ENCODE measurements at regions not wholly inside any gene's neighbourhood (a gene's known extent, or its start where the extent isn't known, plus 50 kb on each side); places are given as distances from the start of the nearest gene placed in this dataset.
"Not testable (repeated sequence)": the region's sequence is repeated elsewhere in the genome, so short reads cannot be mapped to it uniquely, and the experiment has no call there.

DNA sequence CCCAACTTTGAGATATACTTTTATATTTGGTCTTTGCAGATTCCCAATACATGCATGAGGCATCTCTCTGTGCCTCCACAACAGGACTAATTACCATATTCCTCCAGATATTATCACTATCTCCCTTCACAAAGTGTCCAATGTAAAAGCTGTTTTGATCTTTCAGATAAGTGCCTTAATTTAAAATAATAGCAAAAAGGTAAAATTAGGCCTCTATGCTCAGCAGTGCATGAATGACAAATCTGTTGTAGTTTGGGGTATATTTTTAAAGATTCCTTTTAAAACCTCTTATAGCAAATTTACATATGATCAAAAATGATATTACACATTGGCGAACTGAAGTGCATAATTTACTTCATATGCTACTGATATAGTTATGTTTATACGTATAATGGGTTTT lies 369.2 kb upstream of the CCNH start:
- no peak for DNase-seq

DNA sequence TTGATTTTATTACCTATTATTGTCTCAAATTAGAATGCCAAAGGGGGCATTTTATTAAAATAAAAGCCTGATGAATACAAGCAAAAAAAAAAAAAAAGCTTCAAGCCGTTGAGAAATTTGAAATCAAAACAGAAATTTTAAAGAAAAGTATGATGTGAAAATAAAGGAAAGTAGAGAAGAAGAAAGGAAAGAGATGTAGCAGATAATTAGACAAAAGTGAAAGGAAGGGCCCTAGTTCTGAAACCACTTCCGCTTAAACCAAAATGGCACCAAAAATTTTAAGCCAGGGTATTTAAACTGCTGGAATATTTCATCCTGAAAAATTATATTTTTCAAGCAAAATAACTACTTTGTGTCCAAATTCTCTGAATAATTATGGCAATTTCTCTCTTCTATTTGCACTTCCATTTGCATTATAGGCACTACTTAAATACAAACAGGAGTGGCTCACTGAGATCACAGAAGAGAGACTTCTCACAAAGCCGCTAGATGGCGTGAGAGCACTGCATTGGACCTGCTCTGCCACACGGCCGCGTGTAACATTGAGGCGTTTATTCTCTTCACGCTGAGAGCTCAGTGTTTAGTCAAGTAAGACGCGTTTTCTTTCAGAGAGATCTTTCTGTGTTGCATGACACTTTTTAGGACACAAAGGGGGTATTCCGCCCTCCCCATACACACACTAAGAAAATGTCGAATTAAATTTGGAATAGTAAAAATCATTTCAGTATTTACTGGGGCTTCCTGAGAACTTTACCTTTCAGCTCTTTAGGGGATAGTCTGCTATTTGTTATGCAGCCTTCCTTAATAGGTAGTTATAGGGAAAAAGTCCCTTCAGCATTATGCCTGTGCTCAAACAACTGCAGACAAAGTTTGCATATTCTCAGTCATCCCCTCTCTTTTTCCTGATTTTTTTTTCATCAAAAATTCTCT lies 368.4 kb upstream of the CCNH start:
- DNase-seq, result peak; percentile 61

DNA sequence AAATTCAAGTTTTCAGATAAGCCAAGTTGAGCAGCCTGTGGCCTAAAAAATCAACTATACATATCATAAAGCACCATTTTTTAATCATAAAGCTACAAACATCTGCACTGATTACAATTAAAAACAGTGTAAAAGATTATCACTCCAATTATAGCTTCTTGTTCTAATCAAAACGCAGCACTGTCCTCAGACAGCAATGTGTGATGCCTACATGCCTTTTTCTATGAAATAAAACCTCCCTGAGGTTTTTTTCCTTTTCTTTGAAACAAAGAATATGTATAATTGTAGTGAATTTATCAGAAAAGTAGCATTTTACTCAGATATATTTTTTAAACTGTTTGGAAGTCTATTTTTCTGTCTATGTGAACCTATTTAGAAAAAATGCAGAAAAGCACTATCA lies 366.1 kb upstream of the CCNH start:
- DNase-seq, result no peak

DNA sequence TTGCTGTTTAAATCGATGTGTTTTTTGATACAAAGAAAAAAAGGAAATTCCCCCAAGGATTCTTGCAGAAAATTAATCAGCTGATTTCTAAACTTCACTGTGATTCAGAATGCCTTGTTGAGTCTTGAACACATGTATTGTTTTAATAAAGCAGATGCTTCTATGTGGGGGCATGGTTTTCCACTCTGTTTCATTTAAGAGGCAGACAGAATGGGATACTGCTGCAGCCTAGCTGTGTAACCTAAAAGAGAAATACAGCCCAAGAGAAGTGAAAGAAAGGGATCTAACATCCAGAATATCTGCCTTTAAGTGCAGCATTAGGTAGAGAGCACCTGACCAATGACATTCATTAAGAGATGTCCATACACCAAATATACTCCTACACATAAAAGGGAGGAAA lies 365.1 kb upstream of the CCNH start:
- no peak for DNase-seq

DNA sequence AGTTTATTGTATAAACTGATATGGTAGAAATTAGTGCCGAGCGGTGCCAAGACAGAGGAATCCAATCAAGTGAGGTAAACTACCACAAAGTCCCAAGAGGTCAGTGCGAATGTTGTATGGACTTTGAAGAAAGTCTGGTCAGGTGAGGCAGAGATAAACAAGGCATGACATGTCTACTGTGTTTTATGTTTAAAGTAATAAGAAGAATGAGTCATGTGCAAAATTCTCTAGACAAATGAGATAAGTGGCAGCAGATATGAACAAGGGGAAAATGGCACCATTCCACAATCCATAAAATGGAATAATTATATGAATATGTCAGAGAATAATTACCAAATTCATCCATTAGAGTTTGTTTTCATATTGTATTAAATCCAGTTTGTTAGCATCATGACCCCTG lies 364.1 kb upstream of the CCNH start:
- no peak for DNase-seq

DNA sequence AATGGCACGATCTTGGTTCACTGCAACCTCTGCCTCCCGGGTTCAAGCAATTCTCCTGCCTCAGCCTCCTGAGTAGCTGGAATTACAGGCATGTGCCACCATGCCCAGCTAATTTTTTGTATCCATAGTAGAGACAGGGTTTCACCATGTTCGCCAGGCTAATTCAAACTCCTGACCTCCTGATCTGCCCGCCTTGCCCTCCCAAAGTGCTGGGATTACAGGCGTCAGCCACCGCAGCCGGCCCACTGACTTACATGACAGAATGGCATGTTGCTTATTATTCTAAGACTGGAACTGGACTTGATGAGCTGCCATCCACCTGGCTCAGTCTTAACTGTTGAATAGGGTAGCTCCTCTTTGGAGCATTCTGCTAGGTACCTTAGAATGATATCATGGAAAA lies 363.6 kb upstream of the CCNH start:
- DNase-seq, result not testable (repeated sequence)

DNA sequence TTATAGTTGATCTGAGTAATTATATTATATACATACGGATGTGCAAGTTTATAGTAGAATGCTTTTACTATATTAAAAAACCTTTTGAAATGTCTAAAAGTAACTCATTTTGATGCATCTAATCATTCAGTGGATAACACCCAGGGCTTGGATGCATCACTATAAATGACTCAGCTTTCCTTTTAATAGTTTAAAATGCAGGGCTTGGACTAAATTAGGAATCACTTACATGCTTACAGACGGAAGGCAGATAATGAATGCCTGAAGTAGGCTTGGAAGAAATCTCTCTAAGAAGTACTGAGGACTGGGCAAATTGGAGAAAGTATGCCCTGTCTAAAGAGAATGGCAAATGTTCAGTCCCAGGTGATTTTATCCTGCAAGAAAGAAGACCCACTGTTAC lies 362.5 kb upstream of the CCNH start:
- no peak for DNase-seq

DNA sequence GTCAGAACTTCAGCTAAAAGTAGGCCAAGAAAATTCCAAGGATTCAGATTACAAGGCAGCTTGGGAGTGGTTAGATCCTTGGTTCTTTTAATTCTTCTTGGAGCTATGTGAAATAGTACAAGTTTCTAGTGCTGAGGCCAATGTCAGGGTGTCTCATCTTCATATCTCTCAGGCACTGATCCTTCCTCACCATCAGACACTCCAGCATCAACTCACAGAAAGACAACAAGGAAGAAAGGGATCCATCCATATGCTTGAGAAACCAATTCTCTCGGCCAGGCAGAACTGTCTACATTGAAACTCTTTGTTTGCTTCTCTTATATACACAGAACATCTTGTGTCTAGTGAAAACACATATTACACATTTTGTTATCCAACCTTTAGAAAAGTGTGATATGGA lies 362.1 kb upstream of the CCNH start:
- DNase-seq, result no peak

DNA sequence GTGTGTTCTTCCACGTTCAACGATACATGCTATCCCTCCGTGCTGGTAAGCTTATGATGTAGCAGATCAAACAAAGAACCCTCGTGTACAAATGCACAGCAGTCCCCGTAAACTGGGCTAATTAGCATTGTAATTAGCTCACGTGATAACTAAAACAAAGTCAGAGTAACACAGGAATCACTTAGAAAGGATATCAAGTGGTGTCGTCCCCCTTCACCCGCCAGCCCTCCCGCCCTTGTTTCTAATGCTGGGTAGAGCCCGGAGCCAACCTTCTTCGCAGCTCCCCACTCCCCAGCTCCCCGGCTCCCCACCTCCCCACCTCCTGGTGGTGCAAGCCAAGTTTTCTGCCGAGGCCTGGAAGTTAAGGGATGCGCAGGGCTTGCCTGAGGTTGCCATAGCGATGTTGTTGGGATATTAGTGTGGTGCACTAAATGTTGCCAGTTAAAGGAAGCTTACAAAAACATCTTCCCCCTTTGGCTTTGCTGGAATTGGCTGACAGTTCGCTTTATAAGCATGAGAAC lies 357.9 kb upstream of the CCNH start:
- no peak for DNase-seq

DNA sequence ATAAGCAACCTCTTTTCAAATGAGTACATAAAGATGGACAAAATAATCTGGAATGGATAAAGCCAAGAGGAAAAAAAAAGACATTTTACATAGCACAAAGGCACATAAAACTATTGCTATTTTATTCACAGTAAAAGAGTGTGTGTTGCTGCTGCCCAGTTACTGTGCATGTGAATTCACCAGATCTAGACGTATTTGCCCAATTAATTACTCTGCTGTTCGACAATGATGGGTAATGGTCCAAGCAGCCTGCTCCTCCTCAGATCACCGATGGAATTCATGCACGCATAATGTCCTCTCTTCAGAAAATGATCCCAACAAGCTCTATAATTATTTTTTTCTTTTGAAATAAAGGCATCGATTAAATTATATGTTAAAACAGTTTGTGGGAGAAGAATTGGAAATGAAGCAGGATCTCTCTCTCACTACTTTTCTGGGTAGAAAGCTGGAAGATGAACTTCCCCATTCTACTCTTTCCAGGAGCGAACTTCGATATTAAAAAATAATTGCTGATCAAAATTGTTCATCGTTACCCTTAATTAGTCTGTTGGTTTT lies 357.4 kb upstream of the CCNH start:
- no peak for DNase-seq

DNA sequence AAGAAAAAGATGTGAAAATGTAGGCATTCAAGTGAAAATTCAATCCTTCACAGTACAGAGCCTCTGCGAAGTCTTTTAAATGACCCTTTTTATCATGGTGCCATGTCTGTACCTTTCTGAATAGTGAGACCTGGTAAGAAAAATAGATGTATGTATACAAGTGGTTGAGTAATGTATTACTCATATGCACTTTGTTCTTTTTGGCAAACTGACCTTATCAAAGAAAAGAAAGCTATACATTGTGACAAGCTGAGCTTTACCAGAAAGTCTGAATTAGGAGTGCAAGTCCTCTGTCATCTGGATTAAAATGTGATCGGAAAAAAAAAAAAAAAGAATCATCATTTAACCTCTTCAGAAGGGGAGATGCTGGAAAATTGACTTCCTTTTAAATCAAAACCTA lies 356.4 kb upstream of the CCNH start:
- no peak for DNase-seq

DNA sequence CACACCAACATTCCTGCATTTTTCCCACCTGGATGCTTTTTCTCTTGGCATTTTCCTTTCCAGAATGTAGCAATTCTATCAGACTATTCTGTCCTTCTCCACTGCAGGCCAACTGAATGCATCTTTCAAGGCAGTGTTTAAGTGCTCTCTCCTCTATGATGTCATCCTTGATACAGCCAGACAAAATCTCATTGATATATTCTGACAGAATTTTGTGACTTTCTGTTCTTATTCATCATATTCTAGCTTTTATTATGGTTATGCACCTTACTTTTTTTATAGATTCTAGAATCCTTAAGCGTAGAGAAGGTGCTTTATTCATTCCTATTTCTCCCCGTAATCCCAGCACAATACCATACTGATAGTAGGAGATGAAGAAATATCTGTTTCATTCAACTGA lies 355.5 kb upstream of the CCNH start:
- DNase-seq, result no peak

DNA sequence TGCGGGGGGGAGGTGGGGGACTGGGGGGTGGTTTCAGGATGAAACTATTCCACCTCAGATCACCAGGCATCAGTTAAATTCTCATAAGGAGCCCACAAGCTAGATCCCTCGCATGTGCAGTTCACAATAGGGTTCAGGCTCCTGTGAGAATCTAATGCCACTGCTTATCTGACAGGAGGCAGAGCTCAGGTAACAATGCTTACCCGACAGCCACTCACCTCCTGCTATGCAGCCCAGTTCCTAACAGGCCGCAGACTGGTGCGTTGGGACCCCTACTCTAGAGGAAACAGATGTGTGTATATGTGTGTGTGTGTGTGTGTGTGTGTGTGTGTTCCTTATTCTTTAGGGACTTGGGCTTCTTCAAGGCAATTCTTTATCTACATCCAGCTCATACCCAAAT lies 352.3 kb upstream of the CCNH start:
- no peak for DNase-seq

DNA sequence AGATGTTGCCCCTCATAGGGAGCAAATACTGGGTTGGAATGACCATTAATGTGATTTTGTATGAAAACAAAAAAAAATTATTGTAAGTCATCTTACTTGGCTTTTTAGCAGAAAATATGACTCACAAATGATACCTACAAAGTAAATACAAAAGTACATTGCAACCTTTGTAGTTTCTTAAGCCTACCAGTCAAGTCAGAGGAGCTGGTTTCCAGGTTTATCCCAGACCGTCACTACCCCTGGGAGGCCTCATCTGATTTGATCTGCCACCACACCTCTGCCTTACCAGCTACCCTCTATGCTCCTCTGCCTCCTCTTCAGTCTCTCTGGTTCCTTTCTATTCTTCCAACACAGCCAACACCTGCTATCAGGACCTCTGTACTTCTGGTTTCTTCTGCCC lies 349.9 kb upstream of the CCNH start:
- DNase-seq, result no peak

DNA sequence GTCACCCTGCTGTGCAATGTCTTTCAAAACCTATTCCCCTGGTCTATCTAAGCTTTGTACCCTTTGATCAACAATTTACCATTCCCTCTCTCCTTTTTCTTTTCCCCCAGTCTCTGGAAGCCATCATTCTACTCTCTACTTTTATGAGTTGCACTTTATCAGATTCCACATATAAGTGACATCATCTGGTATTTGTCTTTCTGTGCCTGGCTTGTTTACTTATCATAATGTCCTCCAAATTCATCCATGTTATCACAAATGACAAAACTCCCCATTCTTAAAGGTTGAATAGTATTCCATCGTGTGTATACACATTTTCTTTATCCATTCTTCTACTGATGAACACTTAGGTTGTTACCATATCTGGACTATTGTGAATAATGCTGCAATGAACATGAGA lies 344.2 kb upstream of the CCNH start:
- no peak for DNase-seq

DNA sequence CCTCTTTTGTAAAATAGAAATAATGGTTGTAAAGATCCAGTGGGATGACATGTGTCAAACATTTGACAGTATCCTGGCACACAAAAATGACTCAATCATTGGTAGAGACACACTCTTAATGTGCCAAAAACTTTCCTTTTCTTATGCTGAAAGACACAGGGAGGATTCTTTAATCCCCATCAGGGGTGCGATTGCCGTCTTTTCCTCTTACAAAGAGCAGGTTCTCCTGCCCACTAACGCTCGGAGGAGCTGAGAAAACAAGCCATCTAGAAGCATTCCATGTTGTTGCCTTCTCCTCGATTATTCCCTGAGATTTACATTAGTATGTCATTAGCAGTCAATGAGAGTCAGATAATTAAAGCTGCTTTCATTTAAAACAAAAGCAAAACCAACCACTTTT lies 342.6 kb upstream of the CCNH start:
- DNase-seq, result no peak

DNA sequence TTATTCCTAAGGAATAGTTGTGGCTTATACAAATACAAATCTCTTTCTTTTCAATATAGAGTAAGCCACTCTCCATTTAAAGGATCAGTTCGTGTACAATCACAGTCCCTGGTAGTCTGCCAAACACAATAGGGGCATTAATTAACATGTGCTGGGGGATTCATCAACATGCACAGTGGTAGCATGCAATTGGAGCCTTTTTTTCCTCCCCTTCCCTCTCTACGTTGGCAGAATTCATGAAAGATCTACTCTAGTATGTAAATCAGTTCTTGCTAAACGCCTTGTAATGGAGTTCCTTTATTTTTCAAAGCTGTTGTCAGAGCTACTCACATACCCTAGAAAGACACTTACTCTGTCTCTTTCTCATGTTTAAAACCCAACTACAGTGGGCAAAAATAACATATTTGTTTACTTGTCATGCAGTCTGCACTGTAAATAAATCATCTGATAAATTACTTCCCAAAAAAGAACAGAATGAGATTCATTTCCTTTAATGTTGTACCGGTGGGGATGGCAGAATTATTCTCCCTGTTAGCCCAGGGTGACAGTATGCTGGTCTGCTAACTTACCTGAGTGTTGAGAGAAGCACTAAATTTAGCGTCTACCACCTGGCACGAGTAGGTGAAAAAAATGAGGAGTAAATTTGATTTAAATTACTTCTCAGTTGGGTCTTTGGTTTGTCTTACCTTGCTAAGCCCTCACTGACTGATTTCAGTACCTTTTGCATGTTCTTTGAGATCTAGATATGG lies 341.5 kb upstream of the CCNH start:
- no peak for DNase-seq

DNA sequence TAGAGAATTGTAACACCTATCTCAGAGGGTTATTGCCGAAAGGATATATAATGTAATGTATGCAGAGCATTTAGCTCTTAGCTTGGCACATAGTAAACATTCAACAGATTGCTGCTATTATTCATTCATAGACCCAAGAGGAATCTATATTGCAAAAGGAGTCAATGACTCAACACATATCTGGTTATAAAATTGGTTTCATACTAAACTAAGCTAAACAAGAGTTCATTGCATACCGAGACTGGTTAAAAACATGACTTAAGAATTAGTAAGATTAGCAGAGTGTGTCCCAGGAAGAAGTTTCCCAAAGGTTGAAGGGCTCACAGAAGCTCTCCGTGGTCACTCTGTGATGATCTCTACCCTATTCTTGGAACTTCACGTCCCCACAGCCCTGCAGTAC lies 339.6 kb upstream of the CCNH start:
- DNase-seq, result no peak

DNA sequence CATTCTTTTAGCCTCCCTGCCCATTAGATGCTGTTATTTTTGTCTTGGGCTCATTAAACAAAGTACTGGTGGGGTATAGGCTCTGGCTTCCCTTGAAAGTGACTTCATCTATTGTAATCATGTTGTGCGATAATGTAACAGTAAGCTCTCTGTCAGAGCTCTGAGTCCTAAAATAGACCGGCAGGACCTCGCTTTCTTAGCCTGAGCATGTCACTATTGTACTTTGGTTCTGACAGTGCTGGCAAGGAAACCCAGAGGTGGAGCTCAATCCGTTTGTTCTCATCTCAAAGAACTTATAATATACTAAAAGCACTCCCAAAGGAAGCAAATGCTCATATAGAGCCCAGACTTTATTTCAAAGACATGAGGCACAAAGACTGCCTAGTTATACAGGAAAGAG lies 339.1 kb upstream of the CCNH start:
- no peak for DNase-seq

DNA sequence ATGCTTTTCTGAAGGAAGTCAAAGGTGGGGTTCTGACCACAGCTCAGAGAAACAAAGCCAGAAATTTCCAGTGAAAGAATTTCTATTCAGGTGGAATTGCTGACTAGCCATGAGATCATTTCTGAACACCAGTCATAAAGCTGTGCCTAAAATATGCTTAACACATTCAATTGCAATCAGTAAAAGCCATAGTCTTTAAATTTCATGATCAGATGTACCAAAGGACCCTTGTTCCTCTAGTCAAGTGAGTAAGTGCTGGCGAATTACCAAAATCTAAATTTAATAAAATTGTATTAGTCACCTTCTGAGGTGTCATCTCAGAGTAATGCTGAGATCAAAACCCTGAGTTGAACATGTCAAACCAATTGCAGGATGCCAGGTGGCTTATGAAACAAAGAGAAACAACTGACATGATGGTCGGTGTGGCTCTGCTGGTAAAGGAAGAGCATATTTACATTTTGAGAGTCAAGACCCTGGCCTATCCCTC lies 334.2 kb upstream of the CCNH start:
- DNase-seq, result no peak

DNA sequence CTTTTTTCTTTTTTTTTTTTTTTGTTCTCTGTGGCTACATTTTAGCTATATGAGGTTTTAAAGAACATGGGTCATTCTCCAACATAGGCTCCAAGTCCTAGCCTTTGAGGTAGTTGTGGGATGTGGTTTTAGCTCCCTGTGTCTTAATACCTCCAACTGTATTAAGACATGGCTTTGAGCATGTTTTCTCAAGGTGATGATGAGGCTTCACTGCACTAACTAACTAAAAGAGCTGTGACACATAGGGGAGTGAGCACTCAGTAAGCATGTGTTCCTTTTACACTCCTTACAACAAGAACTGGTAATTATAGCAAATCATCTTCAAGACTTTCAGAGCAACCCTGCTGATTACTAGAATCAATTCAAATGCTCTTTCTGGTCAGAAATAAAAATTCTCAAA lies 333.6 kb upstream of the CCNH start:
- no peak for DNase-seq

DNA sequence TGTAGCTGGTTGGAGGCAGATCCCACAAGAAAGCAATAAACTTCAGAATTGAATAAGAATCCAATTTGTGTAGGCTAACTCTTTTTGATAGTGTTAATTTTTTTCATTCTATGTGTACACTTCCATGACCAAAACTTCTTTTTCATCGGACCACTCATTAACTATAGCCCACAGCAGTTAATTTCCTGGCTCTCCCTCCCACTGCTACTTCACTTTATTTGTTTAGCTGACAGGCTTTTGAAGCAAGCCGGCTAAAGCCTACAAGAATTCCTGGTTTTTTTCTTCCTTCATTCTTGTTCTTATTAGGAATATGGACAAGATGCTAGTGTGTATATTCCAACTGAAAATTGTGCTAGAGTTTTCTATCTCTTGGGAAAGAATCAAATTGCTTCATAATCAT lies 329.2 kb upstream of the CCNH start:
- no peak for DNase-seq

DNA sequence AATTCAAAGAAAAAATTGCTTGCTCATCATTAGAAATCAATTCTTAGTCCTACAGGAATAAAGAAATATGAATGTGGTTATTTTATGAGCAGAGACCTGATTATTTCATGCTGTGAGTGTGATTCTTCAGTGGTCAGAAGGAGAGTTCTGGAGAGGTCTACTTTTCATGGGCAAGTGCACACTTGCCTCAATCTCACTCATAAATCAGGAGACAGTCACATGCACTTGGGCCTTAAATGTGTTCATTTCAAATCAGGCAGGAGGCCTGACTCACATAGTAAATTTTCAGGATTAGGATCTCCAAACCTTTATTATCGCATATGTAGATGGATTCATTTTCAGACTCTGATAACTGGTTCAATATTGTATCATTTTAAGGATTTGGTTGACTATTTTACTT lies 323.2 kb upstream of the CCNH start:
- DNase-seq, result no peak

DNA sequence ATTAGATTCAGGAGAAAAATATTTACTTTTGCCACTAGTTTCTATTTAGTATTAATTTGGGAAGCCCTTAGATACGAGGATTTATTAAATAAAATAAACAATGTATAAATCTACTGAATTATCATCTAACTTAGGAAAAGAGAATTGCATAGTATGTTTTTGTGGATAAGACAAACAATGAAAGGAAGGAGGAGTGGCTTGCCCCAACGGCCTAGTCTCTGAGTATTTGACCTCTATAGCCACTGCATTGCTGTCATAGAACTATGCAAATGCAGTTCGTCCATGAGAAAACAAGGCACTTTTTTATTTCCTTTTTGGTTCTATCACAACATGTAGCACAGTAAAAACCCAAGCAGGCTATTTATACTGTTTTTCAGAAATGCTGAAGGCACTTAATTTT lies 321.2 kb upstream of the CCNH start:
- no peak for DNase-seq

All from effector CD8-positive, alpha-beta T cell (primary cell).